ENCODE measurements at regions not wholly inside any gene's neighbourhood (a gene's known extent, or its start where the extent isn't known, plus 50 kb on each side); places are given as distances from the start of the nearest gene placed in this dataset.

GRCh38 chr4:20391912-20392311, 140.2 kb downstream of the SLIT2 start:
- DNase-seq (ENCODE audit: low spot score), result no peak
- ATAC-seq, result no peak
- intact Hi-C loops (cut with DNase I), result no loop called here

DNA sequence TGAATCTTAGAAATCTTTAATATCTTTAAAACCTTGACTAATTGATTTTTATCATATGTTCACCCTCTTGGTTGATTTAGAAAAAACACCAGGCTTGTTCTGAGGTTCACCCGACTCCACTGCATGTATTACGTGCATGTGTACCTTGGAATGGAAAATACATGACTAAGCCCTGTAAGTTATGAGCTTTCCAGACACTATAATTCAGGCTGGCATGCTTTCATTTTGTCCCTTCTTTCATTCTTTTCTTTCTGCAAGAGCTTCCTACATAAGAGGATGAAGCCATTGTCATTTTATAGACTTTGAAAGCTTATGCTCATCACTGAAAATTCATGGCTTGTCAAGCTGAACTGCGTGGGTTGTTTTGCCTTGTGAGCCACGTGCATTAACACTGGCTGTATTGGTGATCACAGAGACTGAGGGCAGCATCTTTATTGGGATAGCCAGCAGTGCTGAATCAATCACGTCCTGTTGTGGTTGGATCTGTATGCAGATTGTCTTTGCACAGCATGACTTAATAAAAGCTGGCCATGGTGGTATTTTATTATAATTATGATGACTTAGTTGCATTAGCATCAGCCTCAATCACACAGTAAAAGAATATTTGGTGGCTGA, 141.9 kb downstream of the SLIT2 start:
- intact Hi-C loops (cut with DNase I), result no loop called here
- DNase-seq (ENCODE audit: low spot score), result no peak
- ATAC-seq, result no peak

DNA sequence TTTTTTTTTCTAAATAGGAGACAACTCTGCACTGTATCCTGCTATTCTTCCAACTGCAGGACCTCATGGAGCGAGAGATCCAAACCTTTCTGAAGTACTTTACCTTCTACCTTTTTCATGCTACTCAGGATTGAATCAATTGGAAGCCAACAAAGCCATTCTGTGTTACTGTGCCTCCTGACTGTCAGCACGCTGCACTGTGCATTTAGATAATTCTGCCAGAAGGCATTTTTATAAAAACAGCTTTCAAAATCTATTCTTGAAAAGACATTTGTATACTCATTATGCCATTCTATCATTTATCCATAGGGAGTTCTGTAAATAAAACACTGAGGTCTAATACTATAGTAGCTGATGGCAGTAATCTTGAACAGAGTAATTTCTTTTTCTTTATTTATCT, 142.8 kb downstream of the SLIT2 start:
- no peak for DNase-seq (ENCODE audit: low spot score)
- intact Hi-C loops (cut with DNase I), result no loop called here
- ATAC-seq, result no peak

DNA sequence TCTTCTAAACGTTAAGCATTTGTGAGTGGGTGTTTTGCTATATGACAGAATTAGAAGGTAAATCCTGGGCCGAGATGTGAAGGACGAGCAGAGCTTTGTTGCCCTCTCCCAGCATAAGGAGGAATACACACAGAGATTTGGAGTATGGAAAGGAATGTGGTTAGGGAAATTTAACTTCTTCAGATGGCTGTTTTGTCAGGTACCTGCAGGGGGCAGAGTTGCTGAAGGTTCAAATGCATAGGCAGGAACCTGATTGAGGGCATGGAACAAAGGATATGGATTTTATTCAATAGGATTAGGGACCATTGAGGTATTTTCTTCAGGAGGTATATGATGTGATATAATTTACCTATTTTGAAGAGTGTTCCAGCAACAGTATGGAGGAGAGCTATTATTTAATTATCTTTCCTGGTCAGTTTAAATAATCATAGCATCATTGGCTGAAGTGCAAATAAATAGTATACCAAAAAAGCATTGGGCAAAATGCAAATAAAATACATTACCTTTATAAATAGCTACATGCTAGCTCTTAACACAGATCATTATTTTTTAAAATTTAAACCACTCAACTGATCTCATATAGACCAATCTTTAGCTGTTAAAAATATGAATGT, 143.6 kb downstream of the SLIT2 start:
- intact Hi-C loops (cut with DNase I), result no loop called here
- no peak for ATAC-seq
- no peak for DNase-seq (ENCODE audit: low spot score)

DNA sequence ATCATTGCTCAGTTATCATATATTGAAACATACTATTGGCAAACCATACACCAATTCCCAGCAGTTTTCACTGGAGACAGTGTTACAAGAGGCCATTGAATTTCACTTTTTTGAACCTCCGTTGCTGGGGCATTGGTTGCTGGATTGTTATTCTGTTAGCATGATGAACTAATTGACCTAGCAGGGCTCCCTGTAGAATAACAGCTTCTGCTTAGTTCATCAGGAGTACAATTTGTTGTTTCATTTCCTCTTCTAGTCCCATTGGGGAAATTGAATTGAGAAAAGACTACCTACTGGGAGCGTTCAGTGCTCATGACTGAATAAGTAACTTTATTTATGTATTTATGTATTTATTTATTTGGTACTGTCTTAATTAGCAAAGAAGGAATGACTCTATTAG, 151.6 kb downstream of the SLIT2 start:
- peak; percentile 20 for ATAC-seq
- no peak for DNase-seq (ENCODE audit: low spot score)
- intact Hi-C loops (cut with DNase I), result no loop called here

DNA sequence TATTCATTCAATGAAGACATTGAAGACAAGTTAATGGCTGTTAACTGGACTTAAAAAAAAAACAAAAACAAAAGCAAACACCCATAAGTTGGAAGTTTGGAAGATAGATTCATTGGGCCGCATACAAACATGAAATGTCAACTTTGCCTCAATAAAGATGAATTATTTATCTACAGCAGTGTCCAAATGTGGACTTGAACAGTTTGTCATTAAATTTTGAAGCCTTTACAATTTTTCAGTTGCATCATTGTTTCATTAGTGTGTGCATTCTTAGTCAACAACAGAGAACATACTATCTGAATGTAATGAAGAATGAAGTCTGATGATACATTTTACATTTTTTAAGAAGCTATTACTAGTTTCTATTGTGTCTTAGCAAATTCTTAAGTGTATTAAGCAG, 152.1 kb downstream of the SLIT2 start:
- intact Hi-C loops (cut with DNase I), result no loop called here
- DNase-seq (ENCODE audit: low spot score) (no peak), ATAC-seq (no peak)

DNA sequence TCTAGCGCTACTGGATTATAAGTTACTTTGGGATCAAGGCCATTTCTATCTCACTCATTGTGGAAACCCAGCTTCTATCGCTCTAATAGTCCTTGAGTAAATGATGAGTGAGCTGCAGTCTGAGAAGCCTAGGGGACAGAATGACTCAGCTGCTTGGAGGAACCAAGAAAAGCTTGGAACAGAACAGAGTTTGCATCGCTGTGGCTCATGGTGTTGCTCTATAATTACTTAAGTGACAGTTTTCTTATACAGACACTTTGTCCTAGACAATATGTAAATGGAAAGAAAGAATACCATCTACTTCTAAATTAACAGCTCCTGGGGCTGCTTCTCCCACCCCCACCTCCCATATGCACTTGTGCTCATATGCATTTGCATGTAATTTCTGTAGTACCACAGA, 156.9 kb downstream of the SLIT2 start:
- intact Hi-C loops (cut with DNase I), result no loop called here
- DNase-seq (ENCODE audit: low spot score), result no peak
- ATAC-seq, result peak; percentile 51

- DNase-seq (ENCODE audit: low spot score) (no peak), ATAC-seq (no peak)
- intact Hi-C loops (cut with DNase I), result no loop called here
Measured at GRCh38 chr4:20412072-20412471, 160.4 kb downstream of the SLIT2 start.

GRCh38 chr4:20416800-20417199, 165.1 kb downstream of the SLIT2 start:
- DNase-seq (ENCODE audit: low spot score), result no peak
- intact Hi-C loops (cut with DNase I), result no loop called here
- ATAC-seq, result no peak

GRCh38 chr4:20418861-20419451, 167.3 kb downstream of the SLIT2 start:
- no peak for DNase-seq (ENCODE audit: low spot score)
- ATAC-seq, result peak; percentile 80
- intact Hi-C loops (cut with DNase I), result no loop called here

DNA sequence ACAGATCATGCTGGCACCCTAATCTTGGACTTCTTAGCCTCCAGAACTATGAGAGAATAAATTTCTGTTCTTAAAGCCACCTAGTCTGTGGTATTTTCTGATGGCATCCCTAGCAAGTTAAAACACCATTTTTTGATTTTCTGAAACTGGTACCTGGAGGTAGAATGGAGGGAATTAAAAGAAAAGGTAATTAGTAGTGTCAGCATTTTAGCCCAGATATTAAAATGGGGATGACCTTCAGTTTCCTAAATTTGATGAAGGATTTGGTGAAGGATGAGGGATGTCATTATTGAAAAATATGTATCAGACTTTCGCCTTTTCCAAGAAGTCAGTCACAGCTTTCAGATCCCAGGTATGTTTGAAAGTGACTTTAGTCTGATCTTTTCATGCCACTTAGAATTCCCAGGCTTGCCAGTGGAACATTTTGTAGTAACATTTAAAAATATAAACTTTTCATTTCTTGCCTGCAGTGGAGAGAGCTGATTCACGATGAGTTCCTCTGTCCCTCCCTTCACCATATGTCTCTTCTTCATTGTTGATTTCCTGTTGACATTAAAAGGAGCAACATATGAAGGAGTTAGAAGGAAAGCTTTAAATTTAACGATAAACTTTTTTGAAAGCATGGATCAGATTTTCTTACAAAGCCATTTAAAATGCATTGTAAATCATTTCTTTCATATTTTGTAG, 169.4 kb downstream of the SLIT2 start:
- intact Hi-C loops (cut with DNase I), result loop anchor here (5.0 to 10.0 kb wide), 2 partner anchors 264 to 1914 kb away; no protein-coding TSS in a partner anchor
- ATAC-seq (no peak), DNase-seq (ENCODE audit: low spot score) (no peak)

DNA sequence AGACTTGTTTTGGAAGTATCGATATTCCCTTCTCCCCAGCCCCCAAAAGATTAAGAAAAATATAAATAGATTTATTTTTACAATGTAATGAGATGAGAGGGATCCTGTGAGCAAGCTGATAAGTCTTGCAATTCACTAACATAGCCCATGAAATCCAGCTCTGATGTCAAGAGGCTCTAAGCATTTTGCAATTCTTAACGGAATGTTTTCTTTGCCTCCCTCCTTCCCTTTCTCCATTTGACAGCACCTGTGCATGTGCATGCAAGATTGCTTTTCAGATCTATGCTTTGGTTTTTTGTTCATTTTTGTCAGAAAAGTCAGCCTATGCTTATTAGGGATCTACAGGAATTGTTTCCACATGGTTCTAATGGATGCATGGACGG, 169.9 kb downstream of the SLIT2 start:
- no peak for DNase-seq (ENCODE audit: low spot score)
- no peak for ATAC-seq
- intact Hi-C loops (cut with DNase I), result loop anchor here (5.0 to 10.0 kb wide), 2 partner anchors 263 to 1914 kb away; no protein-coding TSS in a partner anchor

- no peak for DNase-seq (ENCODE audit: low spot score)
- peak; percentile 63 for ATAC-seq
- intact Hi-C loops (cut with DNase I), result loop anchor here (5.0 to 10.0 kb wide), 2 partner anchors 262 to 1915 kb away; no protein-coding TSS in a partner anchor
Measured at GRCh38 chr4:20422398-20422797, 170.7 kb downstream of the SLIT2 start.

GRCh38 chr4:20423420-20423819, 171.7 kb downstream of the SLIT2 start:
- intact Hi-C loops (cut with DNase I), result loop anchor here (5.0 to 10.0 kb wide), 2 partner anchors 261 to 1916 kb away; no protein-coding TSS in a partner anchor
- no peak for ATAC-seq
- no peak for DNase-seq (ENCODE audit: low spot score)

DNA sequence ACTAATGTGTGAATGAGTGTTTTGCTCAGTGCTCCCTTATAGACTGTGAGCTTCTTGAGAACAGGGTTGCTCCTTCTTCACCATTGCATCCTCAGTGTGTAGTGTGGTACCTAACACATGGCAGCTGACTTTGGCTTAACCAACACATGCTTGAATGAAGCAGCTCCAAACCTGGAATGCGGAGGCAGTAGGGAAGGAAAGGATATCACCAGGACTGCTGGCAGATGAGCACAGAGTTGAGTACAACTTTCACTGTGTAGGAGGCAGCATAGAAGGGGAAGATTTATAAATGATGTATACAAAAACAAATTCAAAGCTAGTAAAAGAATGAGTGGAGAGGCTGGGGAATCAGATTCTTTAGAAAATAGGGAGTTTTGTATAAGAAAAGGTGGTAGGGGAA, 174.3 kb downstream of the SLIT2 start:
- no peak for DNase-seq (ENCODE audit: low spot score)
- no peak for ATAC-seq
- intact Hi-C loops (cut with DNase I), result loop anchor here (10.0 kb wide), 1 partner anchor 259 kb away; no protein-coding TSS in a partner anchor

- no peak for DNase-seq (ENCODE audit: low spot score)
- peak; percentile 35 for ATAC-seq
- intact Hi-C loops (cut with DNase I), result loop anchor here (10.0 kb wide), 1 partner anchor 256 kb away; no protein-coding TSS in a partner anchor
Measured at GRCh38 chr4:20428436-20429160, 176.9 kb downstream of the SLIT2 start.

DNA sequence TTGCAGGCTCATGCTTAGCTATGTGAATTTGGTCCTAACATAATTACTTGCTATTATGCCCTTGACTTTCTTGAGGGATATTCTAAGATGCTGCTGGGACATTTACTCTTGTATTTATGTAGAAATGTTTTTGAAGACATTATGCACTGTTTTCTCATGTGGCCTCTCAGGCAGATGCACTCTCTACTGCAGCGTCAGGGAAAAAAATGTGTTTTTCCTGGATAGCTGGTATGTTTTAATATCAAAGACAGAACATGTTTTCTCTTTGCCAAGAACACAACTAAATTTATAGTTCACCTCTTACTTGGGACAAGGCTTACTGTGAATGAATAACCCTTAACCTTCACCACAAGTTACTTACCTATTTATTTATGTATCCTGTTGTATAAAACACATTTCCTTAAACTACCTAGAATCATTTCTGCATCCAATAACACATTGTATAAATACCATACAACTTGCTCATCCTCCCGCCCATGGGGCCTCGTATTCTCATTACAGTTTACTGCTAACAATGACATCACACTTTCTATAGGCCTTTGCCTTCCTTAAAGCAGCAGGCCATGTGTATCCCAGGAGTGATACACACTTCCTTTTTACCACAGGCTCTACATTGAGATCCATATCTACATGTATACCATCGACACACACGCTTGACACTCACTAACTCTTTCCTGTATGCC, 178.7 kb downstream of the SLIT2 start:
- ATAC-seq (no peak), DNase-seq (ENCODE audit: low spot score) (no peak)
- intact Hi-C loops (cut with DNase I), result no loop called here

GRCh38 chr4:20431543-20431951, 179.8 kb downstream of the SLIT2 start:
- ATAC-seq (peak; percentile 54), DNase-seq (ENCODE audit: low spot score) (no peak)
- intact Hi-C loops (cut with DNase I), result no loop called here

GRCh38 chr4:20432088-20432487, 180.4 kb downstream of the SLIT2 start:
- DNase-seq (ENCODE audit: low spot score) (no peak), ATAC-seq (peak; percentile 23)
- intact Hi-C loops (cut with DNase I), result no loop called here
